DMS 273 treated with DMSO at 0.1 percent for 48 hours (cell line): ENCODE measurements at regions not wholly inside any gene's neighbourhood (a gene's known extent, or its start where the extent isn't known, plus 50 kb on each side); places are given as distances from the start of the nearest gene placed in this dataset.
"Not testable (repeated sequence)": the region's sequence is repeated elsewhere in the genome, so short reads cannot be mapped to it uniquely, and the experiment has no call there.

Experiments used
- DNase-seq: peaks from one replicate; lab custom pipeline; 2025; lab: John Stamatoyannopoulos, UW

DNA sequence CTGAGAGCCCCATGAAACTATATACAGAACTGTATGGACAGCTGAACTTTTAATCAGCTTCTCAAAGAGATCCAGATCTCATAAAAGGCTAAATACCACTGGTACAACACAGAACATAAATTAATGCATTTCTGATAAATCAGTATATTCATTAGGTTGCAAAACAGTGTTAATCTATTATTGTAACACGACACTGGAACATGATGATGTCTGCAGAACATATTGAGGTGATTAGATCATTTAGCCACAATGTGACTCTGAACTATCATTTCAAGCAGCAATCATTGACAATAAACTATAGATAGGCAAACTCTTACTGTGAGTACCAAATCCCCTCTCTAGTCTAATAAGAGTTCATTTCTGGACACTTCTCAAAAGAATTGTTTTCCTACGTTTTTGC is 50.3 kb downstream of the GASK1B start:
- no peak for DNase-seq

GRCh38 chr4:158121161-158121579 is 51.7 kb downstream of the GASK1B start:
- no peak for DNase-seq

DNA sequence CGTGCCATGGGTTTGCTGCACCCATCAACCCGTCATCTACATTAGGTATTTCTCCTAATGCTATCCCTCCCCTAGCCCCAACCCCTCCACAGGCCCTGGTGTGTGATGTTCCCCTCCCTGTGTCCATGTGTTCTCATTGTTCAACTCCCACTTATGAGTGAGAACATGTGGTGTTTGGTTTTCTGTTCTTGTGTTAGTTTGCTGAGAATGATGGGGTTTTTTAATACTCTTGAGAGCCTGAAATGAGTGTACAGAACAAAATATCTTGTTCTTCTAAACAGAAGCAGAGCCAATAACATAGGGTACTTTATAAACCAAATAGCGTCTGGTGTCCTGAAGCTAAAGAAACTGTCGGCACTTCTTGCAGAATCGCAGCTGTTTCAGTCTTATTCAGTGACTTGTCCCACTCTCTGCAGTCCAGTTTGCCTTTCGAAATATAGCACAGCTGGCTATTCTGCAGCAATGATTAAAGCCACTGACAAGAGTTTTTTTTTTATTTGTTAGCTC is 52.1 kb downstream of the GASK1B start:
- DNase-seq: not testable (repeated sequence)

DNA sequence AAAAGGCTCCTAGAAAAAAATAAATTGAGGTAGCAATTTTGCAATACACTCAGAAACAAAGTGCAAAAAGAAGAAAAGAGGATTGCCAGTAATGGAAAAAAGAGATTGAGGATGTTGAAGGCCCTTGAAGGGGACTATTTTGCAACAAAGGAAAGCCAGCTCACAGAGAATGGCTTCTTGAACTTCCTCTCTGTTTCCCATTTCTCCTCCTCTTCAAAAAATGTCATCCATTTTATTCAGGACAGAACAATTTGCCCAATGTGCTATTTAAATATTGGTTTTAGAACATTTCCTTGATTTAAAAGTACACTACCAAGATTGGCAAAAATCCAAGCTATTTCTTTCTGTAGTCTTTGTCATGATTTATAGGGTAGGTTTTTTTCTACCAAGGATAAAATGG is 60.2 kb downstream of the GASK1B start:
- DNase-seq: no peak

GRCh38 chr4:158111241-158111640 is 61.6 kb downstream of the GASK1B start:
- no peak for DNase-seq

- no peak for DNase-seq
Measured at GRCh38 chr4:158102904-158103303, 69.9 kb downstream of the GASK1B start.

DNA sequence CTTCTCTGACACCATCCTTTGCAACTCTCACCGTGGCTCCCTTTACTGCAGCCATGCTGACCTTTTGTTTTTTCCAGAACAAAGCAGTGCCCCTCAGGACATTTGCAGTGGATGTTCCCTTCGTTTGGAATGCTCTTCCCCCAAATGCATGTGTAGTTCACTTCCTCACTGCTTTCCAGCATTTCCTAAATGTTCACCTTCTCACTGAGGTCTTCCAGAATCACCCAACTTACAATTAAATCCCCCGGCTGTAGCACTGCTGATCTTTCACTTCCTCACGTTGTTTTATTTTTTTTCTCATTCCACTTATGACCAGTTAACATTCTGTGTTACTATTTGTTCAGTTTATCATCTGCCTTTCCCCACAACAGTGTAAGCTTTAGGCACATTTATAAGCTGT is 73.1 kb downstream of the GASK1B start:
- no peak for DNase-seq

GRCh38 chr4:158098802-158099201 is 74.0 kb downstream of the GASK1B start:
- no peak for DNase-seq

DNA sequence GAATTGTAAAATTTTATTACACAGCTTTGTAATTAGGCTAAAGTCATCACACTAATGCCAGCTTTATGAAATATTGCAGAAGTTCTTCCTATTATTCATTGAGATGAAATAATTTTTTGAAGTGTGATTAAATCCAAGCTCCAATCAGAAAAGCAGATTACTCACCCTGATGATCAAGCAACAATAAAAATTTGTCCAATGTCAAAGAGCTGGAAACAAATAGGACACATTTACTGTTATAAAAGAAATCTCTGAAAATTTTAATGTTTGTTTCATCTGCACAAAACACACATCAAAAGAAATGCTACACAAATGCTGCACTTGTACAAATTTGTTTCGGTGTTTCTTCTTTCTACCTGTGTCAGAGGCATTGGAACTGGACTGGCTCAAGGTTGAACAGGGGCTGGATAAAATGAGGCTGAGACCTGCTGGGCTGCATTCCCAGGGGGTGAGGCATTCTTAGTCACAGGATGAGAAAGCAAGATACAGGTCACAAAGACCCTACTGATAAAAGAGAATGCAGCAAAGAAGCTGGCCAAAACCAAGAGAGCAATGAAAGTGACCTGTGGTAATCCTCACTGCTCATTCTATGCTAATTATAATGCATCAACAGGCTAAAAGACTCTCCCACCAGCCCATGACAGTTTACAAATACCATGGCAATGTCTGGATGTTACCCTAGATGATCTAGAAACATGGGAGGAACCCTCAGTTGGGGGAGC is 78.3 kb downstream of the GASK1B start:
- DNase-seq: no peak

DNA sequence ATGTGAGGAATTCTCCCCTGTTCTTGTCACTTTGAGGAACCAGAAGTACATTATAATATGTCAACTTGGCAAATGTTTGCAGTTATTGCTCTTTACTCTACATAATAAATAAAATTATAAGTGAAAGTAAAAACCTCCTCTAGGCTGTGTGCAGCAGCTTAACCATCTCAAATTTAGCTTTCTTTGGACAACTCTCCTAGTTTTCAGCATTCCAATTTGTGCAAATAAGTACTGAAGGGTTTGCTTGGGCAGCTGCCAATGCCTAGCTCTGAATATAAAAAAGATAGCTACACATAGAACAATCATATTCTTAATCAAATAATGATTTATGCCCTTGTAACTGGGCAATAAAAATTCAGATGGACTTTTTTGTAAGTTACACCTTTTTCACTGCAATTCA is 82.5 kb downstream of the GASK1B start:
- DNase-seq: no peak

DNA sequence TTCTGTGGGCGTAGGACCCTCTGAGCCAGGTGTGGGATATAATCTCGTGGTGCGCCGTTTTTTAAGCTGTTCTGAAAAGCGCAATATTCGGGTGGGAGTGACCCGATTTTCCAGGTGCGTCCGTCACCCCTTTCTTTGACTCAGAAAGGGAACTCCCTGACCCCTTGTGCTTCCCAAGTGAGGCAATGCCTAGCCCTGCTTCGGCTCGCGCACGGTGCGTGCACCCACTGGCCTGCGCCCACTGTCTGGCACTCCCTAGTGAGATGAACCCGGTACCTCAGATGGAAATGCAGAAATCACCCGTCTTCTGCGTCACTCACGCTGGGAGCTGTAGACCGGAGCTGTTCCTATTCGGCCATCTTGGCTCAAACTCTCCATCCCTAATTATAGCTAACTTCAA is 82.9 kb downstream of the GASK1B start:
- DNase-seq: not testable (repeated sequence)

DNA sequence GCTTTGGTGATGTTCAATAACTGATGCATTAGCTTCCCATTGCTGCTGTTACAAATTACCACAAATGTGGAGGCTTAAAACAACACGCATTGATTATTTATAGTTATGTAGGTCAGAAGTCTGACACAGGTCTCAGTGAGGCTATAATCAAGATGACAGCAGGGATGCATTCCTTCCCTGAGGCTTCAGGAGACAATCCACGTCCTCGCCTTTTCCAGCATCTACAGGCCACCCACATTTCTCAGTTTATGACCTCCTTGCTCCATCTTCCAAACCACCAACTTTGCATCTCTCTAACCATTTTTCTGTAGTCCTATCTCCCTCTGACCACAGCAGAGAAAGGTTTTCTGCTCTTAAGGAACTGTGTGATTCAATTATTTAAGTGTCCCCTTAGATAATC is 92.5 kb downstream of the GASK1B start:
- DNase-seq: no peak

DNA sequence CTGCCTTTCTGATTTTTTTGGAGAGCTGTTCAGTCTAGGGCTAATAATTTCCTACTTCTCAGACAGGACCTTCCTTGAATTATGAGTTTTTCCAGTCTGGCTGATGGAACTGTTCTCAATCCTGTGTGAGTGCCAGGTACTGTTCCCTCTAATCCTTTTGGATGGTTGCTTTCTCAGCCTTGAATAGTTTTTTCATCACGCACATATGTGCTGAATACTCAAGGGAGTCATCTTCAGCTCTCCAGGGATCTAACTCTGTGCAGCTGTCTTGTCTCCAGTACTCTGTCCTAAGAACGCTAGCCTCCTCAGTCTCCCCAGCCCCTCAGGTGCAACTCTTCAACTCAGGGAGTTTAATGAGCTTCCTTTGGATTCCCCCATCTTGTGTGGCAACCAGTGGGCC is 93.2 kb downstream of the GASK1B start:
- no peak for DNase-seq

DNA sequence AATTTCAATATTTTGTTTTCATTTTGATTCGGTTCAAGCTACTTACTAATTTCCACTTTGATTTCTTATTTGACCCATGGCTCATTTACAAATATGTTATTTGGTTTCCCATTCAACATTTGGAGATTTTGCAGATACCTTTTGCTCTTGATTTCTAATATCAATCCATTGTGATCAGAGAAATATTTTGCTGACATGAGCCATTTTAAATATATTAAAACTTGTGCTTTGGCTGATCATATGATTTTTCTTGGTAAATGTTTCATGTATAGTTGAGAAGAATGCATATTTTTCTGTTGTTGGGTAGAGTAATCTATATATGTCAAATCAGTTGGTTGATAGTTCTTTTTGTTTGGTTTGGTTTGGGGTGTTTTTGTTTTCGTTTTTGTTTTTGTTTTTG is 95.0 kb downstream of the GASK1B start:
- no peak for DNase-seq

DNA sequence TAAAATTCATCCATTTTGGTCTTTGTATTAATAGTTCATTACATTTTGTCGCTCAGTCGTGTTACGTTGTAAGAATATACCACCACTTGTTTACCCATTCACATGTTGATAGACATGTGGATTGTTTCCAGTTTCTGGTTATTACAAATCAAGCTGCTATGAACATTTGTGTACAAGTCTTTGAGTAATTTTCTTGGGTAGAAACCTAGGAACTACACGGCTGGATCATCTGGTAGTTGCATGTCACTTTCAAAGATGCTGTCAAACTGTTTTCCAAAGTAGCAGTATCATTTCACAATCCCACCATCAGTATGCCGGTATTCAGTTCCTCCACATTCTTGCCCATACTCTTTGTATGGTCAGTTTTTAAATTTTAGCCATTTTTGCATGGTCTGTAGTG is 98.0 kb downstream of the GASK1B start:
- DNase-seq: no peak

DNA sequence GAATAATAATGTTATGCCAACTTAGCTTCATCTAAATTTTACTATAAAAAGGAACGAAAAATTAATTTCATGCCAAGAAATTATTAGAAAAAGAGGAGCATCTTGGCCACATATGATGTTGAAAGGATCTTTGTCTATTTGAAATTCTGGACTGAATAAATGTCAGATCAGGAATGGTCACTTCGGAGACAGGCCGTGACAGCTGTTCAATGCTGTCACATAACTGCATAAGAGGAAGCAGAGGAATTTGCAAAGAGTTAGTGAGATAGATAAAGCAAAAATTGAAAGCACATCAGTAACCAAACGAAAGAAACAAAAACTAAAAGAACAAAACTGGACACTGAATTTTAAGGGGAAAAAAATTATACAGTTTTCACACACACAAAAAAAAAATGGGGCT is 100.9 kb downstream of the GASK1B start:
- DNase-seq: no peak

DNA sequence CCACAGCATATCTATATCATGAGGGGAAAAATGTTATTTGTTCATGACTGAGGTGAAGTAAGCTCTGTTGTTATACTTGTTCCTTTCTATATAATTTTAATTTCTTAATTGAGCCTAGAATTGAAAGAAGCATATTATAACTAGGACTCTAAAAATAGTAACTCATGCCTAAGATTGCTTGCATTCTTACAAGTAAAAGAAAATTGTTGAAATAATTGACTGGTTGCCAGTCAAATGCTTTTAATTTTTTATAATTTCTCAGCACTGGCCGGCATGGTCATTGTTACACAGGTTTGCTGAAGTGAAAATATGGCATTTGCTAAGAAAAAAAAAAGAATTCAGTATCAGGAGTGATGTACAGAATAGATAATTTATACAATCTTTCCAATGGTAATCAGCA is 104.8 kb downstream of the GASK1B start:
- no peak for DNase-seq

DNA sequence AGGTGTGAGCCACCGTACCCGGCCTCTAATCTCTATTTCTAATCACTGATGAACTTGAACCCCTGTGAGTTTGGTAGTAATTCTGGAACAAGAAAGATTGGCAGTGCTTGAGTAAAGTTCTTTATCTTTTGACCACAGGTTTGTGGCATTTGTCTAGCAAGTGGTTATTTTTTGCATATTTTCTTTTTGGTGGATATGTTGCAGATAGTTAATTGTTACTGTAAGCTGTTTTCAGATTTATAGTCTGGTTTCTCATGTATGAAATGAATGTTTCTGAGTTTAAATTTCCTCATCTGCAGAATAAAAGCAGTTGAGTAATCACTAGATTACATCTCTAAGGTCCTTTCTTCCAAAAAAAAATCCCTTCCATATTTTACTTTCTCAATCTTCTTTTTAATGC is 105.2 kb downstream of the GASK1B start:
- no peak for DNase-seq

DNA sequence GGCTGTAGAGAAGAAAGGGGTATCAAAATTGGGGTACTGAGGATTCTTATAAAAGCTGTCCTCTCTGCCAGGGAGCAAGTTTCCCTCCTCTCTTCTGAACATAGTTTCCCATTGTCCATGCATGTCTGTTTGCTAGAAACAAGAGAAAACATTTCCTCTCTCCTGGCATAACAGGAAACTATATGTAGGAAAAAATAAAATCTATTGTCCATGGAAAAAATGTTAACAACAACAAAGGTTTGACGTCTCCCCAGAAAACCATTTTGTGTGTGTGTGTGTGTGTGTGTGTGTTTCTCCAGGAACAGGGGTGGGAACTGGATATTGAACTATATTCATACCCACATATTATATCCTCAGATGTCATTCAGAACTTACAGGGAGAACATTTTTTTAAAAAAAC is 107.2 kb downstream of the GASK1B start:
- no peak for DNase-seq

DNA sequence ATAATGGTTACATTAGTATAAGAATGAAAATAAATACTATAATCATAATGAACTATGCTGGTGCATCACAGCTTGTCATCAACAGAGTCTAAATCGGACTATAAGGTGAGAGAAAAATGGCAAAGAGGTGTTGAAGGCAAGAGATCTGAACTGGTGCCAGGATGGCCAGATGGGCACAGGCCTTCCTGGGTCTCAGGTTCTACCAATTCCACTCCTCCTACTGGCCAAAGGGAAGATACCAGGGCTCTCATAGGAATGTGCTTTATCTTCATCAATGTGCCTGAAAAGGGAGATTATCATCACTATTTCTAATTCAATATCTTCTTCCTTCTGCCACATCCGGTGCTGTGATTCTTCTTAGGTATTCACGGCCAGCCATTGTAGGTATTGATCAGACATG is 107.6 kb downstream of the GASK1B start:
- DNase-seq: no peak

- DNase-seq: no peak
Measured at GRCh38 chr4:158056689-158057245, 116.1 kb downstream of the GASK1B start.

DNA sequence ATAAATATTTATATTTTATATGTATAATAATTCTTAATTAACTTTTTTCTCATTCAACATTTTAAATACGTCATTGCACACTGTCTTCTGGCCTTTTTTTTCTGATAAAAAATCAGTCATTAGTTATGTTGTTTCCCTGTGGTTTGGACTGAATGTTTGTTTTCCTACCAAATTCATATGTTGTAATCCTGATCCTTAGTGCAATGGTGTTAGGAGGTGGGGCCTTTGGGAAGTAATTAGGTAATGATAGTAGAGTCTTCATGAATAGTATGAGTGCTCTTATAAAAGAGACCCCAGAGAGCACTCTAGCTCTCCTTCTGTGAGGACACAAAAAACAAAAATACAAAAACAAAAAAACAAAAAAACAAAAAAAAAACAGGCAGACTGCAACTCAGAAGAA is 117.2 kb downstream of the GASK1B start:
- no peak for DNase-seq

- no peak for DNase-seq
Measured at GRCh38 chr4:158053801-158054200, 119.0 kb downstream of the GASK1B start.

DNA sequence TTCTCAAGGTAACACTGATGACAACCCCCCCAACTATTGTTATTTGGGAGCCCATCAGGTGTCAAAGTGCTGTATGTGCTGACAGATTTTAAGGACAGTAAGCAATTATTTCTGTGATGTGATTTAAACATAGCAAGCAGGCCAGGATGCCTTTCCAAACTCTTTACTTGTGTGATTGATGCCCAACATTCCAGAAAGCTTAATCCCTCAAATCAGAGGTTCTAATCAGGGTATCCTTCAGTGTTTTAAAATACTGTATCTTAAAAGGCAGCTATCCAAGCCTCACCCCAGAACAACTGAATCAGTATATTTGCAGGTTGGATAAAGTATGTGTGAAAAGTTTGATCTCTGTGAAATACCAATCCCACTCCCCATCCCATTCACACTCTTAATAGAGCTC is 119.7 kb downstream of the GASK1B start:
- DNase-seq: no peak
